Esophagus muscularis mucosa (tissue), 3 donors: ENCODE measurements at regions not wholly inside any gene's neighbourhood (a gene's known extent, or its start where the extent isn't known, plus 50 kb on each side); places are given as distances from the start of the nearest gene placed in this dataset.
"Not testable (repeated sequence)": the region's sequence is repeated elsewhere in the genome, so short reads cannot be mapped to it uniquely, and the experiment has no call there.

Source experiments
- CTCF ChIP-seq, 3 experiments: fragments of 200-600 bp in 2 of 3; fragments of 450-650 bp in 1 of 3; sonication (generic) in 2 of 3; IDR thresholded peaks; one replicate each; pipeline ENCODE4 v1.5.1; 2017 to 2019; ENCODE audit warnings: antibody characterized with exemption in 3 of 3, mild to moderate bottlenecking in 2 of 3, moderate library complexity in 1 of 3
- POLR2A ChIP-seq: fragments of 450-650 bp; IDR thresholded peaks from one replicate; pipeline ENCODE4 v1.6.1; 2017; ENCODE audit warnings: antibody characterized with exemption, moderate library complexity, mild to moderate bottlenecking, low read depth

DNA sequence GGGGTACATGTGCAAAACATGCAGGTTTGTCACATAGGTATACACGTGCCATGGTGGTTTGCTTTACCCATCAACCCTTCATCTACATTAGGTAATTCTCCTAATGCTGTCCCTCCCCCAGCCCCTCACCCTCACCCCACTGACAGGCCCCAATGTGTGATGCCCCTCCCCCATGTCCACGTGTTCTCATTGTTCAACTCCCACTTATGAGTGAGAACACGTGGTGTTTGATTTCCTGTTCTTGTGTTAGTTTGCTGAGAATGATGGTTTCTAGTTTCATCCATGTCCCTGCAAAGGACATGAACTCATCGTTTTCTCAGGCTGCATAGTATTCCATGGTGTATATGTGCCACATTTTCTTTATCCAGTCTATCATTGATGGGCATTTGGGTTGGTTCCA, 232.9 kb upstream of the RASGRP1 start:
- TF ChIP-seq CTCF (IDR thresholded peaks at IDR 0.05); POLR2A: not testable (repeated sequence)
